Kidney (tissue), 13 donors: ENCODE measurements at regions not wholly inside any gene's neighbourhood (a gene's known extent, or its start where the extent isn't known, plus 50 kb on each side); places are given as distances from the start of the nearest gene placed in this dataset.
"Not testable (repeated sequence)": the region's sequence is repeated elsewhere in the genome, so short reads cannot be mapped to it uniquely, and the experiment has no call there.

Source experiments
- DNase-seq, 5 donors: peaks; one replicate each; pipeline ENCODE4 v3.0.0-alpha.2; 2013 to 2020
- FAIRE-seq: peaks from 2 replicates; lab custom pipeline; 2012; peaks lifted over from hg19 to GRCh38; lab: Jason Lieb, UNC
- H3K27ac ChIP-seq, 2 donors: one replicate each; pipeline ENCODE4 v1.7.0; 2013; ENCODE audit warnings: low read depth in 2 of 2, low read length in 2 of 2, inconsistent platforms in 1 of 2
- H3K27me3 ChIP-seq: one replicate; pipeline ENCODE4 v1.7.1; 2013; ENCODE audit warnings: low read length, inconsistent platforms; ENCODE audit not compliant: control insufficient read depth, insufficient read depth
- H3K36me3 ChIP-seq, 3 donors: one replicate each; pipeline versions ENCODE4 v1.7.0 to v1.7.1; 2013; ENCODE audit warnings: low read length in 3 of 3, control low read depth in 1 of 3, inconsistent platforms in 1 of 3; ENCODE audit not compliant: insufficient read depth in 3 of 3, control insufficient read depth in 2 of 3
- H3K4me1 ChIP-seq, 3 donors: one replicate each; pipeline versions ENCODE4 v1.7.0 to v1.7.1; 2013; ENCODE audit warnings: low read length in 3 of 3, inconsistent platforms in 1 of 3, low read depth in 1 of 3; ENCODE audit not compliant: control insufficient read depth in 2 of 3, insufficient read depth in 2 of 3
- H3K4me3 ChIP-seq, 3 donors: one replicate each; pipeline versions ENCODE4 v1.7.0 to v1.8.1; 2013; ENCODE audit warnings: low read length in 3 of 3, control low read depth in 1 of 3, inconsistent platforms in 1 of 3
- H3K9ac ChIP-seq, 3 donors: one replicate each; pipeline versions ENCODE4 v1.7.0 to v1.7.1; 2013; ENCODE audit warnings: low read length in 3 of 3, control low read depth in 1 of 3, inconsistent platforms in 1 of 3
- H3K9me3 ChIP-seq, 3 donors: one replicate each; pipeline versions ENCODE4 v1.7.0 to v1.7.1; 2013; ENCODE audit warnings: low read length in 3 of 3, control low read depth in 1 of 3, inconsistent platforms in 1 of 3; ENCODE audit not compliant: control insufficient read depth in 2 of 3, insufficient read depth in 1 of 3
- CTCF ChIP-seq: IDR thresholded peaks from 3 replicates; pipeline ENCODE4 v1.5.1; 2012; ENCODE audit warnings: mild to moderate bottlenecking, moderate library complexity, borderline replicate concordance; ENCODE audit not compliant: insufficient read depth; ENCODE audit errors: extremely low read depth
- intact Hi-C: fragments of 100-400 bp; cut with DNase I; formaldehyde crosslinking; loops from one replicate; pipeline ENCODE4 v1.11.1; 2022
- donor health status: control.
- donor health status: control.
- donor health status: control.
- donor health status: control.
- donor health status: control.
- donor health status: DM: yes; HTN: yes; CAD: no.
- donor health status: Normal renal cell carcinoma (clear cell type).

GRCh38 chr7:112692333-112692732 lies 97.9 kb downstream of the TMEM168 start:
- DNase-seq, result no peak
- no peak for TF ChIP-seq CTCF
- Histone ChIP-seq H3K9me3 (peaks cover 0 to 3% (median 0%) of the 10 kb centered on the region in 3 donors), H3K36me3 (no peaks in the 10 kb centered on the region), H3K4me3 (no peak overlapping the region), H3K27me3 (no peaks in the 10 kb centered on the region), H3K9ac (no peak overlapping the region), H3K4me1 (no peaks in the 10 kb centered on the region), H3K27ac (no peak overlapping the region)
- intact Hi-C loops, result no loop called here
- no peak for FAIRE-seq

GRCh38 chr7:112697211-112697610 lies 93.0 kb downstream of the TMEM168 start:
- intact Hi-C loops, H3K27me3 ChIP-seq, FAIRE-seq, H3K4me3 ChIP-seq, H3K27ac ChIP-seq, H3K9me3 ChIP-seq, H3K36me3 ChIP-seq, H3K4me1 ChIP-seq, H3K9ac ChIP-seq: not testable (repeated sequence)
- DNase-seq, result peak in 1 of 5 donors; percentile 50

GRCh38 chr7:112699725-112700513 lies 90.3 kb downstream of the TMEM168 start:
- DNase-seq (no peak), FAIRE-seq (no peak)
- Histone ChIP-seq H3K9ac (no peak overlapping the region), H3K4me3 (no peak overlapping the region), H3K27ac (no peak overlapping the region), H3K9me3 (no peaks in the 10 kb centered on the region), H3K27me3 (no peaks in the 10 kb centered on the region), H3K4me1 (no peaks in the 10 kb centered on the region), H3K36me3 (no peaks in the 10 kb centered on the region)
- intact Hi-C loops, result no loop called here
- TF ChIP-seq CTCF, result no peak

- no peak overlapping the region for H3K27ac ChIP-seq
- no peak for DNase-seq
- no peaks in the 10 kb centered on the region for H3K9me3 ChIP-seq
- H3K4me1 ChIP-seq, result no peaks in the 10 kb centered on the region
- FAIRE-seq, result no peak
- intact Hi-C loops, result no loop called here
- H3K36me3 ChIP-seq, result no peaks in the 10 kb centered on the region
- H3K4me3 ChIP-seq, result no peak overlapping the region
- no peak overlapping the region for H3K9ac ChIP-seq
- no peaks in the 10 kb centered on the region for H3K27me3 ChIP-seq
- no peak for TF ChIP-seq CTCF
Observed at GRCh38 chr7:112701456-112701855, 88.7 kb downstream of the TMEM168 start.
